DOHH2 (cell line): ENCODE measurements at regions not wholly inside any gene's neighbourhood (a gene's known extent, or its start where the extent isn't known, plus 50 kb on each side); places are given as distances from the start of the nearest gene placed in this dataset.

Experiments
- CTCF ChIP-seq: fragments of 200-600 bp; sonication (generic); IDR thresholded peaks from one replicate; pipeline ENCODE4 v1.5.1; 2014; ENCODE audit warnings: antibody characterized with exemption, mild to moderate bottlenecking, low read depth, low read length; ENCODE audit not compliant: poor library complexity, severe bottlenecking
- EZH2phosphoT487 ChIP-seq: fragments of 200-600 bp; sonication (generic); IDR thresholded peaks from 2 replicates; pipeline ENCODE4 v1.6.1; 2017; ENCODE audit warnings: borderline replicate concordance, mild to moderate bottlenecking, antibody characterized with exemption, low read length, moderate library complexity, mixed read lengths

- no peak for TF ChIP-seq CTCF
- TF ChIP-seq EZH2phosphoT487, result no peak
These were observed 340.5 kb downstream of the ZNF536 start for GRCh38 chr19:30712431-30713337.
